ENCODE measurements at regions not wholly inside any gene's neighbourhood (a gene's known extent, or its start where the extent isn't known, plus 50 kb on each side); places are given as distances from the start of the nearest gene placed in this dataset.

GRCh38 chr13:40161931-40162330, 504.5 kb downstream of the FOXO1 start:
- TF ChIP-seq, protein P1, sequence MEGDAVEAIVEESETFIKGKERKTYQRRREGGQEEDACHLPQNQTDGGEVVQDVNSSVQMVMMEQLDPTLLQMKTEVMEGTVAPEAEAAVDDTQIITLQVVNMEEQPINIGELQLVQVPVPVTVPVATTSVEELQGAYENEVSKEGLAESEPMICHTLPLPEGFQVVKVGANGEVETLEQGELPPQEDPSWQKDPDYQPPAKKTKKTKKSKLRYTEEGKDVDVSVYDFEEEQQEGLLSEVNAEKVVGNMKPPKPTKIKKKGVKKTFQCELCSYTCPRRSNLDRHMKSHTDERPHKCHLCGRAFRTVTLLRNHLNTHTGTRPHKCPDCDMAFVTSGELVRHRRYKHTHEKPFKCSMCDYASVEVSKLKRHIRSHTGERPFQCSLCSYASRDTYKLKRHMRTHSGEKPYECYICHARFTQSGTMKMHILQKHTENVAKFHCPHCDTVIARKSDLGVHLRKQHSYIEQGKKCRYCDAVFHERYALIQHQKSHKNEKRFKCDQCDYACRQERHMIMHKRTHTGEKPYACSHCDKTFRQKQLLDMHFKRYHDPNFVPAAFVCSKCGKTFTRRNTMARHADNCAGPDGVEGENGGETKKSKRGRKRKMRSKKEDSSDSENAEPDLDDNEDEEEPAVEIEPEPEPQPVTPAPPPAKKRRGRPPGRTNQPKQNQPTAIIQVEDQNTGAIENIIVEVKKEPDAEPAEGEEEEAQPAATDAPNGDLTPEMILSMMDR (IDR thresholded peaks at IDR 0.05): no peak
- no peak for TF ChIP-seq EZH2 (IDR thresholded peaks at IDR 0.05)
